ENCODE measurements at regions not wholly inside any gene's neighbourhood (a gene's known extent, or its start where the extent isn't known, plus 50 kb on each side); places are given as distances from the start of the nearest gene placed in this dataset.

- Histone ChIP-seq H3K14ac (ENCODE audit: insufficient read length) (no peak overlapping the region), H2BK20ac (ENCODE audit: low read length) (no peak overlapping the region), H3K4me2 (ENCODE audit: insufficient read depth in 1 of 2, low read depth in 2 of 2, low read length in 2 of 2) (no peak overlapping the region), H3K4me3 (ENCODE audit: extremely low read depth in 1 of 4, insufficient read depth in 2 of 4, low read depth in 3 of 4, low read length in 4 of 4) (no peak overlapping the region), H2BK5ac (ENCODE audit: low read depth, low read length) (no peak overlapping the region), H4K8ac (ENCODE audit: extremely low read depth, insufficient read depth, low read length) (no peak overlapping the region), H4K5ac (ENCODE audit: insufficient read length, low read depth, low read length) (no peak overlapping the region), H3K9me3 (ENCODE audit: insufficient read depth in 2 of 2, low read depth in 1 of 2, low read length in 1 of 2) (no peaks in the 10 kb centered on the region), H3K27me3 (replicated peaks in 1 of 4; ENCODE audit: control insufficient read depth in 3 of 4, extremely low read depth in 1 of 4, insufficient read depth in 3 of 4, low read length in 3 of 4) (no peaks in the 10 kb centered on the region), H3K56ac (replicated peaks; ENCODE audit: insufficient read length, low read depth, low read length) (no peak overlapping the region), H3K23ac (ENCODE audit: insufficient read length) (no peak overlapping the region), H3K79me1 (ENCODE audit: low read depth, low read length) (no peaks in the 10 kb centered on the region), H3K79me2 (ENCODE audit: control insufficient read depth in 1 of 2, insufficient read depth in 2 of 2, low read length in 2 of 2) (no peaks in the 10 kb centered on the region), H2BK120ac (replicated peaks; ENCODE audit: low read depth, low read length) (no peak overlapping the region), H4K20me1 (replicated peaks in 1 of 2; ENCODE audit: control insufficient read depth in 1 of 2, insufficient read depth in 2 of 2, low read length in 2 of 2) (no peaks in the 10 kb centered on the region), H3K9ac (replicated peaks in 1 of 4; ENCODE audit: extremely low read depth in 1 of 4, low read depth in 3 of 4, low read length in 3 of 4) (no peak overlapping the region), H3K36me3 (ENCODE audit: control insufficient read depth in 2 of 4, insufficient read depth in 4 of 4, low read length in 3 of 4) (no peaks in the 10 kb centered on the region), H3K27ac (ENCODE audit: low read depth, low read length) (no peak overlapping the region), H4K91ac (replicated peaks; ENCODE audit: insufficient read length, low read length) (no peak overlapping the region), H2BK12ac (ENCODE audit: low read depth, low read length) (no peak overlapping the region), H3K4ac (replicated peaks; ENCODE audit: insufficient read length, low read depth, low read length) (no peak overlapping the region), H2AK5ac (ENCODE audit: low read depth, low read length) (no peak overlapping the region), H3K23me2 (ENCODE audit: low read depth, low read length) (no peaks in the 10 kb centered on the region), H3K18ac (ENCODE audit: extremely low read depth, low read length) (no peak overlapping the region), H2AFZ (ENCODE audit: low read length) (no peak overlapping the region), H3K4me1 (replicated peaks in 1 of 4; ENCODE audit: control insufficient read depth in 3 of 4, insufficient read depth in 4 of 4, low read length in 3 of 4) (no peaks in the 10 kb centered on the region; a peak in 1 of 7 replicates), H2BK15ac (ENCODE audit: low read length) (no peak overlapping the region)
- 90% methylated on average over 7 of the region's 7 CpGs; no CpG with 5 or more reads in 1 of the 2 experiments for WGBS, 2 experiments (ENCODE audit: extremely low coverage in 1 of 2, insufficient coverage in 1 of 2, insufficient read length in 1 of 2, insufficient replicate concordance in 2 of 2, low coverage in 1 of 2, low lambda C conversion rate in 2 of 2, missing lambda C conversion rate in 1 of 2)
- POLR2A ChIA-PET (ENCODE audit: partially characterized antibody) = no interaction called here
- CTCF ChIA-PET (ENCODE audit: partially characterized antibody) = no interaction called here
- DNase-seq (ENCODE audit: low read depth in 1 of 2, low spot score in 2 of 2) = no peak
- no peak for FAIRE-seq
- TF ChIP-seq CBX8 (IDR thresholded peaks at IDR 0.05; ENCODE audit: borderline replicate concordance, low read depth, low read length) (no peak), SAP30 (IDR thresholded peaks at IDR 0.05; ENCODE audit: insufficient read depth, insufficient replicate concordance, low read length) (no peak), ZNF274 (IDR thresholded peaks at IDR 0.05; ENCODE audit: borderline replicate concordance, extremely low read depth, low read length) (no peak), TCF12 (IDR thresholded peaks at IDR 0.05; ENCODE audit: low read depth, low read length) (no peak), RXRA (IDR thresholded peaks at IDR 0.05; ENCODE audit: insufficient read depth, low read depth, low read length) (no peak), CHD1 (IDR thresholded peaks at IDR 0.05; ENCODE audit: low read depth, low read length) (no peak), EP300 (IDR thresholded peaks at IDR 0.05; ENCODE audit: borderline replicate concordance in 1 of 2, low read depth in 2 of 2, low read length in 2 of 2) (no peak), POU5F1 (IDR thresholded peaks at IDR 0.05; ENCODE audit: low read depth, low read length) (no peak), SIRT6 (IDR thresholded peaks at IDR 0.05; ENCODE audit: low read length) (no peak), HDAC2 (IDR thresholded peaks at IDR 0.05; ENCODE audit: borderline replicate concordance in 1 of 2, low read depth in 2 of 2, low read length in 2 of 2) (no peak), HDAC6 (IDR thresholded peaks at IDR 0.05; ENCODE audit: low read depth, low read length) (no peak), ASH2L (IDR thresholded peaks at IDR 0.05; ENCODE audit: low read length) (no peak), POLR2AphosphoS5 (IDR thresholded peaks at IDR 0.05; ENCODE audit: low read depth, low read length) (no peak), TAF1 (IDR thresholded peaks at IDR 0.05; ENCODE audit: low read depth, low read length) (no peak), SIN3A (conservative IDR thresholded peaks at IDR 0.05 in 1 of 2, IDR thresholded peaks at IDR 0.05 in 1 of 2; ENCODE audit: low read depth in 1 of 2, low read length in 2 of 2) (no peak)
Observed at GRCh38 chr5:124612023-124612422, 134.4 kb downstream of the ZNF608 start.

All from H1 (cell line).